ENCODE measurements at regions not wholly inside any gene's neighbourhood (a gene's known extent, or its start where the extent isn't known, plus 50 kb on each side); places are given as distances from the start of the nearest gene placed in this dataset.
"Not testable (repeated sequence)": the region's sequence is repeated elsewhere in the genome, so short reads cannot be mapped to it uniquely, and the experiment has no call there.

DNA sequence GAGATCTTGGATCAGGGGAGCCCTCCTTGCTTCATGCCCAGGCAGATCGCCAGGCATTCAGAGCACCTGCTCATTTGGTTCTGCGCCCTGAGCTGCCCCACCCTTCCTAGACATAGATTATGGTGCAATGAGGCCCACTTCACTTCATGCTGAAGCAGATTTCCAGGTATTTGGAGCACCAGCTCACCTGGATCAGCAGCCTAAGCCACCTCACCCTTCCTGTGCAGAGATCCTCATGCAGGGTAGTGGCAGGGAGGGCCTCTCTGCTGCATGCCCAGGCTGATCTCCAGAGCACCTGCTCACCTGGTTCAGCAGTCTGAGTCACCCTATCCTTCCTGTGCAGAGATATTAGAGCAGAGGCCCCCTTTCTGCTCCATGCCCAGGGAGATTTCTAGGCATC is 1966.1 kb downstream of the PCDH9 start:
- Mint-ChIP-seq H3K27ac (no peak overlapping the region), H3K27me3 (no peaks in the 10 kb centered on the region), H3K9me3 (peaks cover 4% of the 10 kb centered on the region), H3K4me3 (no peak overlapping the region), H3K36me3 (no peaks in the 10 kb centered on the region), H3K4me1 (no peaks in the 10 kb centered on the region)
- CTCF ChIA-PET, result no interaction called here
- no peak for DNase-seq

DNA sequence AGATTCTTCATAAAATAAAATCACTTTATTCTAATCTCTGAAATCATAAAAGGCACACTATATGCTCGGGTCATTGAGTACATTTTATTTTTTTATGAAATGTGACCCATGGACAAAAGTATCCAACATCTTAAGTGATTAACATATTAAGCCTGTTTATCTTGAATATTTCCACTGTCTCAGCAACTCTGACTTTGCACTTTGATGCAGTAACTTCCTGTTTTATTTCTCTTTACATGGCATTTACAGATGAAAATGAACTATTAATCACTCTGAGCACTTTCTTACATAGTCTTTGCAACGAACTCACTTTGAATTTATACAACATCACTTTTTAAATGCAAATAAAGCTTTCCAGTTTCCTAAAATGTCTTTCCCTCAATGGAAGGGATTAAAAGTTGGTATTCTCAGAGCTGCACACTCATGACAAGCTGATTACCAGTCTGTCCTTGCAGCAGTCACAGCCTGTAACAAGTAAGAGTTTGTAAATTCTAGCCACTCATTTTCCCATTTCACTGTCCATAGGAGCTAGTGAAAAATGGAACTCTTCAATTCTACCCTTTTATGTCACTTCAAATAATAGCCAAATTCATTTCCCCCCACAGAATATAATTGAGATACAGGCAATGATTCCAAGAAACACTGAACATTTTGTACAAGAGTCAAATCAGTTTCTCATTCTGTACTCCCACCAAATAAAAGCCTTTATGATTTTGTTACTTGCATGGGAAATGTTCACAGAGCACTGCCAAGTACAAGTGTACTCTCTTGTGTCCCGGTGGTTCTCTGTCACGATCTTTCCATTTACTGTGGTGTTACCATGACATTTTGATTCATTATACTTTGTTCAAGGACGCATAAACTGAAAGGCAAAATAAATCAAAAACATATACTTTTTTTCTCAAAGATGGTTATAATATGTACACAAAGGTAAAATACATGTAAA is 1968.9 kb downstream of the PCDH9 start:
- H3K27ac Mint-ChIP-seq, result no peak overlapping the region
- H3K36me3 Mint-ChIP-seq, result no peaks in the 10 kb centered on the region
- no peak overlapping the region for H3K4me3 Mint-ChIP-seq
- peaks cover 4% of the 10 kb centered on the region for H3K9me3 Mint-ChIP-seq
- no peak for DNase-seq
- no peaks in the 10 kb centered on the region for H3K4me1 Mint-ChIP-seq
- H3K27me3 Mint-ChIP-seq, result no peaks in the 10 kb centered on the region
- CTCF ChIA-PET, result no interaction called here

DNA sequence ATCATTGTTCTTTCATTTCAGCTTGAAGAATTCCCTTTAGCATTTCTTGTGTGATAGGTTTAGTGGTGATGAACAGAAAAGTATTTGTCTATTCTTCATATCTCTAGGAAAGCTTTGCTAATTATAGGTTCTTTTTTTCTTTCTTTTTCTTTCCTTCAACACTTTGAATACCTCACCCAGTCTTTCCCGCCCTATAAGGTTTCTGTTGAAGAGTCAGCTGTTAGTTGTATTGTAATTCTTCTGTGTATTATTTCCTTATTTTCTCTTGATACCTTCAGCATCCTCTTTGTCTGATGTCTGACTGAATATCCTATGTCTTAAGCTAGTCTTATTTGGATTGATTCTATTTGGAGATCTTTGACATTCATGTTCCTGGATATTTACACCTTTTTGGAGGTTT is 1989.4 kb downstream of the PCDH9 start:
- Mint-ChIP-seq H3K9me3 (peaks cover 9% of the 10 kb centered on the region), H3K27ac (no peak overlapping the region), H3K4me3 (no peak overlapping the region), H3K27me3 (no peaks in the 10 kb centered on the region), H3K4me1 (no peaks in the 10 kb centered on the region), H3K36me3 (no peaks in the 10 kb centered on the region)
- DNase-seq, result no peak
- CTCF ChIA-PET, result no interaction called here

DNA sequence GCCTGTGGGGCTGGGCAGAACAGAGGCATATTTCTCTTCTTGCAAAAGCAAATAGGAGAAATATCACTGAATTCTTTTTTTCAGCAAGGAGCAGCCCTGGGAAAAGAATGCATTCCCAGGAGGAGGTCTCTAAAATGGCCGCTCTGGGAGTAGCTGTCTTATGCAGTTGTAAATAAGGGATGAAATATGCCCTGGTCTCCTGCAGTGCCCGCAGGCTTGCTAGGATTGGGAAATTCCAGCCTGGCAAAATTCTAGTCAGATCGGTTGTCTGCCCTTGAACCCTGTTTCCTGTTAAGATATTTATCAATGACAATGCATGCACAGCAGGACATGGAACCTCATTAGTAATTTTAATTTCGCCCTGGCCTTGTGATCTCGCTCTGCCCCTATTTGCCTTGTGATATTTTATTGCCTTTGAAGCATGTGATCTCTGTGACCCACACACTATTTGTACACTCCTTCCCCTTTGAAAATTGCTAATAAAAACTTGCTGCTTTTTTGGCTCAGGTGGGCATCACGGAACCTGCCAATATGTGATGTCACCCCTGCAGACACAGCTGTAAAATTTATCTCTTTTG is 1993.2 kb downstream of the PCDH9 start:
- H3K9me3 Mint-ChIP-seq, result peaks cover 10% of the 10 kb centered on the region
- no peaks in the 10 kb centered on the region for H3K27me3 Mint-ChIP-seq
- H3K36me3 Mint-ChIP-seq, result no peaks in the 10 kb centered on the region
- no peak for DNase-seq
- no peak overlapping the region for H3K4me3 Mint-ChIP-seq
- no peaks in the 10 kb centered on the region for H3K4me1 Mint-ChIP-seq
- CTCF ChIA-PET, result no interaction called here
- no peak overlapping the region for H3K27ac Mint-ChIP-seq

DNA sequence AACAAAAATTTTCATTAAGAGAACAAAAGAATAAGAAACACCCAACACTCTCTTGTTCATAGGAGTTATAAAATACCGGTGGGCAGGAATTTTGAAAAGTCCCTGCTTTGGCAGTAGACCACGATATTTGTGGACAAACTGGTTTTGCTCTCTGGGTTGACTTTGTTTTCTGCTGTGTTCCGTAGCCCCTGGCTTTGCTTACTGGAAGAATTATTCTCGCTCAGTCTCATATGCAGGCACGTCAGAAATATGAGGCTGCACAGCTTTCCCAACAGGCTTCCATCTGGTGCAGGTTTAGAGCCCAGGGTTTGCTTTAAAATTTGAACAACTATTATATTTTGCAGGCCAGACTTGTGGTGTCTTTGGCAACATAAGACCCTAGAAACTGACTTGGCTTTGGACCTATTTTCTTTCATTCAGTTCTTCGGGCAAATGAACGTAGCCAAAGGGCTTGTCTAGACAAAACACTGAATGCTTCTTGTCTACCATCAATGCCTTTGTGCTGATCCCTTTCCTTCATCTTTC is 2012.6 kb downstream of the PCDH9 start:
- Mint-ChIP-seq H3K27me3 (no peaks in the 10 kb centered on the region), H3K9me3 (peaks cover 8% of the 10 kb centered on the region), H3K36me3 (no peaks in the 10 kb centered on the region), H3K4me3 (no peak overlapping the region), H3K4me1 (no peaks in the 10 kb centered on the region), H3K27ac (no peak overlapping the region)
- DNase-seq, result no peak
- CTCF ChIA-PET, result no interaction called here

DNA sequence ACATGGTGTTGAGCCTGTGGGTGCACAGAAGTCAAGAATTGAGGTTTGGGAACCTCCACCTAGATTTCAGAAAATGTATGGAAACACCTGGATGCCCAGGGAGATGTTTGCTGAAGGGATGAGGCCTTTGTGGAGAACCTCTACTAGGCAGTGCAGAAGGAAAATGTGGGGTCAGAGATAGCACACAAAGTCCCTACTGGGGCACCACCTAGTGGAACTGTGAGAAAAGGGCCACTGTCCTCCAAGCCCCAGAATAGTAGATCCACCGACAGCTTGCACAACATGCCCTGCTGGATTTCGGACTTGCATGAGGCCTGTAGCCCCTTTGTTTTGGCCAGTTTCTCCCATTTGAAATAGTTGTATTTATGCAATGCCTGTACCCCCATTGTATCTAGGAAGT is 2027.3 kb downstream of the PCDH9 start:
- CTCF ChIA-PET, H3K9me3 Mint-ChIP-seq, H3K4me3 Mint-ChIP-seq, DNase-seq, H3K27me3 Mint-ChIP-seq, H3K36me3 Mint-ChIP-seq, H3K27ac Mint-ChIP-seq, H3K4me1 Mint-ChIP-seq: not testable (repeated sequence)

DNA sequence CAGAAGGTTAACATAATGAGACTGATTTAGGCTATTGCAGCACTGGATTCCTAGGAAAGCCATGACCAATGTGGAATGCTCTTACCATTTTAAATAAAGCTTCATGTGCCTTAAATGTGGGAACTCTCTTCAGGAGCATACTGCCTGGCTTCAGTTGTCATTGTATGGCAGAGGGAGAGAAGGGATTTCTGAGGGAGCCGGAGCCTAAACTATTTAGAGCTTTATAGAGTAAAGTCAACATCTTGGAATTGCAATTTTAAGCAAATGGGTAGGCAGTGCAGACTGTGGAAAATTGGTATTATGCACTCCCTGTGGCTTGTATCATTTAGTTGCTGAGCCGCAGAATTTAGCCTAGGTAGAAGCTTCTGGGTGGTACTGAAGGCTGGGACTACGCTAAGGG is 2041.4 kb downstream of the PCDH9 start:
- no peaks in the 10 kb centered on the region for H3K36me3 Mint-ChIP-seq
- no peak overlapping the region for H3K27ac Mint-ChIP-seq
- H3K4me3 Mint-ChIP-seq, result no peak overlapping the region
- CTCF ChIA-PET, result no interaction called here
- H3K9me3 Mint-ChIP-seq, result peaks cover 21% of the 10 kb centered on the region
- DNase-seq, result no peak
- H3K27me3 Mint-ChIP-seq, result no peaks in the 10 kb centered on the region
- no peaks in the 10 kb centered on the region for H3K4me1 Mint-ChIP-seq

DNA sequence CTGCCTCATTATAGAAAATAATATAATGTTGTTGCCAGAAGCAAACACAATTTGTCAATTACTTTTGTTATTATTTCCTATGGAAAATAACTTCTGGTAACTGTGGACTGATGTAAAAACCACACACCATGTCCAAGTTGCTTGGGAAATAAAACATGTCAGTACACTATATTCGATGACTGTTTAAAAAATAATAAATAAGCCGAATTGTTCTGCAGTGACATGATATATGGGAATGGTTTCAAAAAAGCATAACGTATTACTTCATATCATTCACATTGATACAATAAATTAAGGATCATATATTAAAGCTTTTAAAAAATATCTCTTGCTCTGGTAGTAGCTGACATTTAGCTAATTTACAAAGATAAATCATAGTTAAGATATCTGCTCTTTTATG is 2062.1 kb downstream of the PCDH9 start:
- no peak for DNase-seq
- no peaks in the 10 kb centered on the region for H3K4me1 Mint-ChIP-seq
- H3K27me3 Mint-ChIP-seq, result no peaks in the 10 kb centered on the region
- H3K27ac Mint-ChIP-seq, result no peak overlapping the region
- H3K9me3 Mint-ChIP-seq, result peaks cover 1% of the 10 kb centered on the region
- no peaks in the 10 kb centered on the region for H3K36me3 Mint-ChIP-seq
- CTCF ChIA-PET, result no interaction called here
- no peak overlapping the region for H3K4me3 Mint-ChIP-seq

DNA sequence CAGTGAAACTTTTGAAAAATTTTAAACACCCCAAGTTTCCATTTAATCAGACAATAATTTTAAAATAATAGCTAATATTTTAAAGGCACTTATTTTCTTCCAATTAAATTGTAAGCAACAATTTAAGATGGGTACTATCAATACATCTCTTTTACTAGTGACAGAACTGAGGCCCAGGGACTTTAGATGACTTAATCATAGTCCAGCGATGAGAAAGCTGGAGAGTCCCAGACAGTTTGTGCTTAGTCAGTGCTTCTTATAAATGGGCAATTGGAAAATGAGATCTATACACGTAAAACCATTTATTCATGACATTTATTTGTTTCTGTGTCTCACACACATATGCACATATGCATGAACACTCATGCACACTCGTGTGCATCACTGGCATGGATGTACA is 2063.5 kb downstream of the PCDH9 start:
- peaks cover 1% of the 10 kb centered on the region for H3K9me3 Mint-ChIP-seq
- CTCF ChIA-PET, result no interaction called here
- no peaks in the 10 kb centered on the region for H3K4me1 Mint-ChIP-seq
- no peak overlapping the region for H3K27ac Mint-ChIP-seq
- H3K27me3 Mint-ChIP-seq, result no peaks in the 10 kb centered on the region
- no peaks in the 10 kb centered on the region for H3K36me3 Mint-ChIP-seq
- DNase-seq, result no peak
- H3K4me3 Mint-ChIP-seq, result no peak overlapping the region

DNA sequence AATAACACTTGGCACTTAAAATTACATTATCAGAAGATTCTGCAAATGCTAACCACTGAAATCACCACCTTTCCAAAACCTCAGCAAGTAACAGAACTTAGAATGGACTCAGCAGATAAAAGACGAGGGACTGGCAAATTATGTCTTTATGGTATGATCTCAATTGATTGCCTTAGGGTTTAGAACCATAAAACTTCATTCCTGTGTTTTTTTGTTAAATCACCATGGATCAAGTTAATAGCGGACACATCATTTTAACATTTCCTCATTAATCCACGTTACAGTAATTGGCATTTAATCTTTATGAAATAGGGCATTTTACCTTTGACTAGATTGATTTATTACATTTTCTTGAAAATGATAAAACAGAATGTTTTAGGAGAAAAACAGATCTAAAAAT is 2070.3 kb downstream of the PCDH9 start:
- no peak overlapping the region for H3K27ac Mint-ChIP-seq
- no peak for DNase-seq
- no peaks in the 10 kb centered on the region for H3K36me3 Mint-ChIP-seq
- H3K27me3 Mint-ChIP-seq, result no peaks in the 10 kb centered on the region
- CTCF ChIA-PET, result no interaction called here
- H3K4me1 Mint-ChIP-seq, result peaks cover under 1% of the 10 kb centered on the region
- H3K9me3 Mint-ChIP-seq, result peaks cover 3% of the 10 kb centered on the region
- H3K4me3 Mint-ChIP-seq, result no peak overlapping the region

DNA sequence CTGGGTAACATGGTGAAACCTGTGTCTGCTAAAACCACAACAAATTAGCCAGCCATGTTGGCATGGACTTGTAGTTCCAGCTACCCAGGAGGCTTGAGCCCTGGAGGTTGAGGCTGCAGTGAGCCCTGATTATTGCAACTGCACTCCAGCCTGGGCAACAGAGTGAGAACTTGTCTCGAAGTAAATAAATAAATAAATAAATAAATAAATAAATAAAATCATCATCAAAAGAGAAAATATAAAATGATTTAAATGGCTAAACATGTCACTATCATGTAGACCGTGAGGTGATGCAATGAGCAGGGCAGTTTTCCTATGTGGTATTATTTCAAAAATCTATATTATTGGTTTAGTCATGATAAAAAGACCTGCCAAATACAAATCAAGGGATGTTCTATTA is 2074.3 kb downstream of the PCDH9 start:
- CTCF ChIA-PET, result no interaction called here
- H3K4me3 Mint-ChIP-seq, result no peak overlapping the region
- H3K27ac Mint-ChIP-seq, result no peak overlapping the region

DNA sequence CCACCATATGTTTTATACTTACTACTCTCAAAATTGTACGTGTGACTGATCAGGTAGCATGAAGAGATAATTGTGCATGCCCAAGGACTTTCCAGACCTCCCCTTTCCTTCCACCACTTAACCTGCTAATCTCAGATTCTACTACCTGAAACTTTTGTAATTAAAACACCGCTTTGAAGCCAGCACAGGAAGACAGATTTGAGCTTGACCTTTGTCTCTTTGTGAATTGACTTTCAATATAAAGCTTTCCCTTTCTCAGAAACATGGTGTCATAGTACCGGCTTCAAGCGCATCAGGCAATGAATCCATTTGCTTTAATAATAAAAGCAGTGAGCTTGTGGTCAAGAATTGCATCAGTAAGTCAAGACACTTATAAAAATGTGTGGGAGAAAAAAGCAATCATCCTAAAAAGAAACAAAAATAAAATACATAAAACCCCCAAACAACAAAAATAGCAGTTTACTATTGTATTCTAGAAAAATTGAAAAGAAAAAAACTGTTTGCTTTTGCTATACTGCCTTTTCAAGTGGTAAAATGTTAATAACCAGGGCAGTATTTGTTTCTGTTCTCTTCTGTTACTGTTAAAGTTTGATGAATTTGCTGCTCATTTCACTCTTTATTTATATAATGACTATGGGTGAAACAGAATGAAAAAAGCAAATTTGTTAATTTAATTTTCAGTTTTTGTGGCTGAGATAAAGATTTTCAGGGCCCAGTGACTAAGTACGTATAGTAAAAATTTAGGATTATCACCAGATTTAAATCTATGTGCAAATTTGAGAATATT is 2075.3 kb downstream of the PCDH9 start:
- H3K36me3 Mint-ChIP-seq, result no peaks in the 10 kb centered on the region
- H3K4me3 Mint-ChIP-seq, result no peak overlapping the region

More for the DNA sequence above, 2074.3 kb downstream of the PCDH9 start:
- Mint-ChIP-seq H3K27me3 (no peaks in the 10 kb centered on the region), H3K36me3 (no peaks in the 10 kb centered on the region), H3K4me1 (peaks cover 12% of the 10 kb centered on the region), H3K9me3 (peaks cover 14% of the 10 kb centered on the region)
- DNase-seq, result no peak

DNA sequence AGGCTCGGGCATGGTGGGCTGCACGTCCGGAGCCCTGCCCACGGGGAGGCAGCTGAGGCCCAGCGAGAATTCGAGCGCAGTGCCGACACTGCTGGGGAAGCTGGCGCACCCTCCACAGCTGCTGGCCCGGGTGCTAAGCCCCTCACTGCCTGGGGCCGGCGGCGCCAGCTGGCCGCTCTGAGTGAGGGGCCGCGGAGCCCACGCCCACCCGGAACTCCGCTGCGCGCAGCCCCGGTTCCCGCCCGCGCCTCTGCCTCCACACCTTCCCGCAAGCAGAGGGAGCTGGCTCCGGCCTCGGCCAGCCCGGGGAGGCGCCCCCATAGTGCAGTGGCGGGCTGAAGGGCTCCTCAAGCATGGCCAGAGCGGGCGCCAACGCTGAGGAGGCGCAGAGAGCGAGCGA is 2080.4 kb downstream of the PCDH9 start:
- H3K4me1 Mint-ChIP-seq, result peaks cover 11% of the 10 kb centered on the region
- peaks cover 20% of the 10 kb centered on the region for H3K9me3 Mint-ChIP-seq
- no peak for DNase-seq
- no peaks in the 10 kb centered on the region for H3K36me3 Mint-ChIP-seq
- no peak overlapping the region for H3K27ac Mint-ChIP-seq
- CTCF ChIA-PET, result no interaction called here
- H3K27me3 Mint-ChIP-seq, result no peaks in the 10 kb centered on the region
- no peak overlapping the region for H3K4me3 Mint-ChIP-seq

More for the DNA sequence above, 2075.3 kb downstream of the PCDH9 start:
- no peak for DNase-seq
- Mint-ChIP-seq H3K9me3 (peaks cover 14% of the 10 kb centered on the region), H3K27ac (no peak overlapping the region), H3K27me3 (no peaks in the 10 kb centered on the region), H3K4me1 (peaks cover 12% of the 10 kb centered on the region)
- CTCF ChIA-PET, result no interaction called here

DNA sequence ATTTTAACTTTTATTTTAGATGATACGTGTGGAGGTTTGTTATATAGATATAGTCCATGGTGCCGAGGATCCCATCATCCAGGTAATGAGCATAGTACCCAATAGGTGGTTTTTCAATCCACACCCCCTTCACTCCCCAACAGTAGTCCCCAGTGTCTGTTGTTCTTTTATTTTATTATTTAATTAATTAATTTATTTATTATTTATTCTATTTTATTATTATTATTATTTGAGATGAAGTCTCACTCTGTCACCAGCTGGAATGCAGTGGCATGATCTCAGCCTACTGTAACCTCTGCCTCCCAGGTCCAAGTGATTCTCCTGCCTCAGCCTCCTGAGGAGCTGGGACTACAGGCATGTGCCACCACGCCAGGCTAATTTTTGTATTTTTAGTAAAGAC is 2086.2 kb downstream of the PCDH9 start:
- no peak for DNase-seq
- Mint-ChIP-seq H3K4me3 (no peak overlapping the region), H3K36me3 (no peaks in the 10 kb centered on the region), H3K27me3 (no peaks in the 10 kb centered on the region), H3K27ac (no peak overlapping the region), H3K4me1 (no peaks in the 10 kb centered on the region), H3K9me3 (peaks cover 14% of the 10 kb centered on the region)
- CTCF ChIA-PET, result no interaction called here

Measured in activated naive CD4-positive, alpha-beta T cell treated with anti-CD3 and anti-CD28 coated beads, Interleukin-2, amount 10 ng/mL, durations not matched to agents 7 days and 5 days (primary cell).